ENCODE measurements at regions not wholly inside any gene's neighbourhood (a gene's known extent, or its start where the extent isn't known, plus 50 kb on each side); places are given as distances from the start of the nearest gene placed in this dataset.
"Not testable (repeated sequence)": the region's sequence is repeated elsewhere in the genome, so short reads cannot be mapped to it uniquely, and the experiment has no call there.

- H3K4me1 ChIP-seq (ENCODE audit: control insufficient read depth in 1 of 2, insufficient read depth in 2 of 2, low read length in 2 of 2), result no peaks in the 10 kb centered on the region
- H3K27ac ChIP-seq (ENCODE audit: low read depth, low read length), result no peak overlapping the region
- no peak overlapping the region for H3K9ac ChIP-seq (ENCODE audit: low read depth in 1 of 2, low read length in 2 of 2)
- no peaks in the 10 kb centered on the region for H3K36me3 ChIP-seq (ENCODE audit: control insufficient read depth in 1 of 2, insufficient read depth in 2 of 2, low read length in 2 of 2)
- H3K4me3 ChIP-seq (ENCODE audit: low read depth in 1 of 2, low read length in 2 of 2), result no peak overlapping the region
- H3K27me3 ChIP-seq (ENCODE audit: control insufficient read depth in 1 of 2, insufficient read depth in 2 of 2, low read length in 2 of 2), result no peaks in the 10 kb centered on the region
- no peaks in the 10 kb centered on the region for H3K9me3 ChIP-seq (ENCODE audit: control insufficient read depth in 1 of 2, low read length in 2 of 2)
Measured at GRCh38 chr5:108481355-108481931, 99.5 kb upstream of the FBXL17 start.

DNA sequence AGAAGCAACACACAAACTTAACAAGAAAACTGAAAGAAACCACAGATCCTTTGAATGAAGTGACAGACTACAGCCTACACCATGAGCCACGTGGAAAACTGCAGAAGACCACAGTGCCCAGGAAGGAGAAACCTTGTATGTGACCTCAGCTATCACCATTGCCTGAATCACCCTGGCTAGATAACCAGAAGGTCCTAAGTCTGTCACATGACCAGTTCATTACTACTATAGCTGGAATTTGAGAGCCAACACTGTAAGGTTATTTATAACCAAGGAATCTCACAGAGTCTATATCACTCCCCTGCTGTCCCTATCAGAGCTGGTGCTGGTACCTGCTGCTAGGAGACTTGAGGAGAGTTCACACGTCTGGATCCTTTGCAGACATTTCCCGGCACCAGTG, 90.3 kb upstream of the FBXL17 start:
- Histone ChIP-seq H3K27me3 (ENCODE audit: control insufficient read depth in 1 of 2, insufficient read depth in 2 of 2, low read length in 2 of 2) (no peaks in the 10 kb centered on the region), H3K4me1 (ENCODE audit: control insufficient read depth in 1 of 2, insufficient read depth in 2 of 2, low read length in 2 of 2) (no peaks in the 10 kb centered on the region), H3K36me3 (ENCODE audit: control insufficient read depth in 1 of 2, insufficient read depth in 2 of 2, low read length in 2 of 2) (no peaks in the 10 kb centered on the region), H3K9ac (ENCODE audit: low read depth in 1 of 2, low read length in 2 of 2) (no peak overlapping the region), H3K4me3 (ENCODE audit: low read depth in 1 of 2, low read length in 2 of 2) (no peak overlapping the region), H3K9me3 (ENCODE audit: control insufficient read depth in 1 of 2, low read length in 2 of 2) (no peaks in the 10 kb centered on the region), H3K27ac (ENCODE audit: low read depth, low read length) (no peak overlapping the region)

DNA sequence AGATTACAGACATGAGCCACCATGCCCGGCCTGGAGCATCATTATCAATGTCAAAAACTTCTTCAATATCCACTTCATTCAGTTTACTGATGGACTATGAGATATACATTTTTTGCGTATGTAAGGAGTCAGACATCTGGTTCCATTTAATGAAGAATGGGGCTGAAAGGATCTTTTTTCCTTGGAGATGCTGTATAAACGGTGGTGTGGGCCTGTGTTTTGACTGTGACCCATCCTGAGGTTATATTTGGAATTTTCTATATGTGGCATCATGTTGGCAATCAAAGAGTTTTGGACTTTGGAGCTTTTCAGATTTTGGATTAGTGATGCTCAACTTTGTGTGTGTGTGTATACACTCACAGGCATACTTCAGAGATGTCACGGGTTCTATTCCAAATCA, 85.7 kb upstream of the FBXL17 start:
- no peaks in the 10 kb centered on the region for H3K9me3 ChIP-seq (ENCODE audit: control insufficient read depth in 1 of 2, low read length in 2 of 2)
- no peak overlapping the region for H3K4me3 ChIP-seq (ENCODE audit: low read depth in 1 of 2, low read length in 2 of 2)
- no peaks in the 10 kb centered on the region for H3K27me3 ChIP-seq (ENCODE audit: control insufficient read depth in 1 of 2, insufficient read depth in 2 of 2, low read length in 2 of 2)
- H3K9ac ChIP-seq (ENCODE audit: low read depth in 1 of 2, low read length in 2 of 2), result no peak overlapping the region
- no peaks in the 10 kb centered on the region for H3K36me3 ChIP-seq (ENCODE audit: control insufficient read depth in 1 of 2, insufficient read depth in 2 of 2, low read length in 2 of 2)
- H3K27ac ChIP-seq (ENCODE audit: low read depth, low read length), result no peak overlapping the region
- no peaks in the 10 kb centered on the region for H3K4me1 ChIP-seq (ENCODE audit: control insufficient read depth in 1 of 2, insufficient read depth in 2 of 2, low read length in 2 of 2)

GRCh38 chr5:108461628-108462367, 79.9 kb upstream of the FBXL17 start:
- no peaks in the 10 kb centered on the region for H3K27me3 ChIP-seq (ENCODE audit: control insufficient read depth in 1 of 2, insufficient read depth in 2 of 2, low read length in 2 of 2)
- no peak overlapping the region for H3K9ac ChIP-seq (ENCODE audit: low read depth in 1 of 2, low read length in 2 of 2)
- no peaks in the 10 kb centered on the region for H3K4me1 ChIP-seq (ENCODE audit: control insufficient read depth in 1 of 2, insufficient read depth in 2 of 2, low read length in 2 of 2)

GRCh38 chr5:108459769-108460168, 77.9 kb upstream of the FBXL17 start:
- no peak overlapping the region for H3K27ac ChIP-seq (ENCODE audit: low read depth, low read length)
- H3K27me3 ChIP-seq (ENCODE audit: control insufficient read depth in 1 of 2, insufficient read depth in 2 of 2, low read length in 2 of 2), result no peaks in the 10 kb centered on the region
- H3K9me3 ChIP-seq (ENCODE audit: control insufficient read depth in 1 of 2, low read length in 2 of 2), result no peaks in the 10 kb centered on the region
- H3K36me3 ChIP-seq (ENCODE audit: control insufficient read depth in 1 of 2, insufficient read depth in 2 of 2, low read length in 2 of 2), result no peaks in the 10 kb centered on the region
- H3K4me3 ChIP-seq (ENCODE audit: low read depth in 1 of 2, low read length in 2 of 2), result no peak overlapping the region
- H3K9ac ChIP-seq (ENCODE audit: low read depth in 1 of 2, low read length in 2 of 2), result no peak overlapping the region
- H3K4me1 ChIP-seq (ENCODE audit: control insufficient read depth in 1 of 2, insufficient read depth in 2 of 2, low read length in 2 of 2), result no peaks in the 10 kb centered on the region

More at GRCh38 chr5:108461628-108462367, 79.9 kb upstream of the FBXL17 start:
- Histone ChIP-seq H3K4me3 (ENCODE audit: low read depth in 1 of 2, low read length in 2 of 2) (no peak overlapping the region), H3K27ac (ENCODE audit: low read depth, low read length) (no peak overlapping the region), H3K36me3 (ENCODE audit: control insufficient read depth in 1 of 2, insufficient read depth in 2 of 2, low read length in 2 of 2) (no peaks in the 10 kb centered on the region), H3K9me3 (ENCODE audit: control insufficient read depth in 1 of 2, low read length in 2 of 2) (no peaks in the 10 kb centered on the region)

GRCh38 chr5:108451269-108451668, 69.4 kb upstream of the FBXL17 start:
- no peaks in the 10 kb centered on the region for H3K4me1 ChIP-seq (ENCODE audit: control insufficient read depth in 1 of 2, insufficient read depth in 2 of 2, low read length in 2 of 2)
- H3K36me3 ChIP-seq (ENCODE audit: control insufficient read depth in 1 of 2, insufficient read depth in 2 of 2, low read length in 2 of 2), result no peaks in the 10 kb centered on the region
- H3K9me3 ChIP-seq (ENCODE audit: control insufficient read depth in 1 of 2, low read length in 2 of 2), result no peaks in the 10 kb centered on the region
- no peak overlapping the region for H3K27ac ChIP-seq (ENCODE audit: low read depth, low read length)
- H3K27me3 ChIP-seq (ENCODE audit: control insufficient read depth in 1 of 2, insufficient read depth in 2 of 2, low read length in 2 of 2), result no peaks in the 10 kb centered on the region
- no peak overlapping the region for H3K4me3 ChIP-seq (ENCODE audit: low read depth in 1 of 2, low read length in 2 of 2)
- no peak overlapping the region for H3K9ac ChIP-seq (ENCODE audit: low read depth in 1 of 2, low read length in 2 of 2)

DNA sequence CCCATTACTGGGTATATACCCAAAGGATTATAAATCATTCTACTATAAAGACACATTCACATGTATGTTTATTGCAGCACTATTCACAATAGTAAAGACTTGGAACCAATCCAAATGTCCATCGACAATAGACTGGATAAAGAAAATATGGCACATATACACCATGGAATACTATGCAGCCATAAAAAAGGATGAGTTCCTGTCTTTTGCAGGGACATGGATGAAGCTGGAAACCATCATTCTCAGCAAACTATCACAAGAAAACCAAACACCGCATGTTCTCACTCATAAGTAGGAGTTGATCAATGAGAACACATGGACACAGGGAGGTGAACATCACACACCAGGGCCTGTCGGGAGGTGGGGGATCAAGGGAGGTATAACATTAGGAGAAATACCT, 62.2 kb upstream of the FBXL17 start:
- not testable (repeated sequence) for H3K27me3 ChIP-seq (ENCODE audit: control insufficient read depth in 1 of 2, insufficient read depth in 2 of 2, low read length in 2 of 2); H3K4me1 ChIP-seq (ENCODE audit: control insufficient read depth in 1 of 2, insufficient read depth in 2 of 2, low read length in 2 of 2); H3K36me3 ChIP-seq (ENCODE audit: control insufficient read depth in 1 of 2, insufficient read depth in 2 of 2, low read length in 2 of 2)

GRCh38 chr5:108442063-108442651, 60.3 kb upstream of the FBXL17 start:
- H3K36me3 ChIP-seq (ENCODE audit: control insufficient read depth in 1 of 2, insufficient read depth in 2 of 2, low read length in 2 of 2); H3K4me3 ChIP-seq (ENCODE audit: low read depth in 1 of 2, low read length in 2 of 2); H3K9me3 ChIP-seq (ENCODE audit: control insufficient read depth in 1 of 2, low read length in 2 of 2); H3K4me1 ChIP-seq (ENCODE audit: control insufficient read depth in 1 of 2, insufficient read depth in 2 of 2, low read length in 2 of 2); H3K27me3 ChIP-seq (ENCODE audit: control insufficient read depth in 1 of 2, insufficient read depth in 2 of 2, low read length in 2 of 2); H3K9ac ChIP-seq (ENCODE audit: low read depth in 1 of 2, low read length in 2 of 2); H3K27ac ChIP-seq (ENCODE audit: low read depth, low read length): not testable (repeated sequence)

More for the DNA sequence above, 62.2 kb upstream of the FBXL17 start:
- not testable (repeated sequence) for H3K9ac ChIP-seq (ENCODE audit: low read depth in 1 of 2, low read length in 2 of 2); H3K4me3 ChIP-seq (ENCODE audit: low read depth in 1 of 2, low read length in 2 of 2); H3K27ac ChIP-seq (ENCODE audit: low read depth, low read length); H3K9me3 ChIP-seq (ENCODE audit: control insufficient read depth in 1 of 2, low read length in 2 of 2)

- H3K27me3 ChIP-seq (ENCODE audit: control insufficient read depth in 1 of 2, insufficient read depth in 2 of 2, low read length in 2 of 2), result no peaks in the 10 kb centered on the region
- H3K9ac ChIP-seq (ENCODE audit: low read depth in 1 of 2, low read length in 2 of 2), result no peak overlapping the region
Measured at GRCh38 chr5:108437425-108437824, 55.5 kb upstream of the FBXL17 start.

DNA sequence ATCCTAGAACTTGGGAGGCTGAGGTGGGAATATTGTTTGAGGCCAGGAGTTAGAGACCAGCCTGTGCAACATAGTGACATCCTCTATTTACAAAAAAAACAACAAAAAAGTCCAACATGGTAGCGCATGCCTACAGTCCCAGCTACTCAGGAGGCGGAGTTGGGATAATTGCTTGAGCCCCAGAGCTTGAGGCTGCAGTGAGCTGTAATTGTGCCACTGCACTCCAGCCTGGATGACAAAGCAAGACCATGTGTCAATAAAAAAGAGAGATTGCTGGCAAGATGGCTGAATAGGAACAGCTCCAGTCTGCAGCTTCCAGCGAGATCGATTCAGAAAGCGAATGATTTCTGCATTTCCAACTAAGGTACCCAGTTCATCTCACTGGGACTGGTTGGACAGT, 54.8 kb upstream of the FBXL17 start:
- Histone ChIP-seq H3K9ac (ENCODE audit: low read depth in 1 of 2, low read length in 2 of 2) (no peak overlapping the region), H3K4me3 (ENCODE audit: low read depth in 1 of 2, low read length in 2 of 2) (no peak overlapping the region), H3K9me3 (ENCODE audit: control insufficient read depth in 1 of 2, low read length in 2 of 2) (no peaks in the 10 kb centered on the region), H3K27me3 (ENCODE audit: control insufficient read depth in 1 of 2, insufficient read depth in 2 of 2, low read length in 2 of 2) (no peaks in the 10 kb centered on the region), H3K36me3 (ENCODE audit: control insufficient read depth in 1 of 2, insufficient read depth in 2 of 2, low read length in 2 of 2) (no peaks in the 10 kb centered on the region), H3K27ac (ENCODE audit: low read depth, low read length) (no peak overlapping the region), H3K4me1 (ENCODE audit: control insufficient read depth in 1 of 2, insufficient read depth in 2 of 2, low read length in 2 of 2) (no peaks in the 10 kb centered on the region)

More at GRCh38 chr5:108437425-108437824, 55.5 kb upstream of the FBXL17 start:
- no peaks in the 10 kb centered on the region for H3K36me3 ChIP-seq (ENCODE audit: control insufficient read depth in 1 of 2, insufficient read depth in 2 of 2, low read length in 2 of 2)
- no peak overlapping the region for H3K27ac ChIP-seq (ENCODE audit: low read depth, low read length)
- H3K4me1 ChIP-seq (ENCODE audit: control insufficient read depth in 1 of 2, insufficient read depth in 2 of 2, low read length in 2 of 2), result no peaks in the 10 kb centered on the region
- no peak overlapping the region for H3K4me3 ChIP-seq (ENCODE audit: low read depth in 1 of 2, low read length in 2 of 2)
- H3K9me3 ChIP-seq (ENCODE audit: control insufficient read depth in 1 of 2, low read length in 2 of 2), result no peaks in the 10 kb centered on the region
